Activated naive CD4-positive, alpha-beta T cell treated with anti-CD3 and anti-CD28 coated beads, Interleukin-2, amount 10 ng/mL, durations not matched to agents 7 days and 5 days (primary cell): ENCODE measurements at regions not wholly inside any gene's neighbourhood (a gene's known extent, or its start where the extent isn't known, plus 50 kb on each side); places are given as distances from the start of the nearest gene placed in this dataset.

ENCODE experiments used
- CTCF ChIA-PET: fragments of 350-600 bp; sonication (Branson Sonifier 250); formaldehyde crosslinking; loops from one replicate; lab custom pipeline; 2021; ENCODE audit warnings: antibody characterized with exemption; lab: Charles Lee
- DNase-seq: peaks from one replicate; pipeline ENCODE4 v3.0.0-alpha.2; 2020
- H3K27ac Mint-ChIP-seq: one replicate; pipeline ENCODE4 v1.8.0; 2021; ENCODE audit warnings: mild to moderate bottlenecking, moderate library complexity, mixed read lengths
- H3K27me3 Mint-ChIP-seq: one replicate; pipeline ENCODE4 v1.8.0; 2021; ENCODE audit warnings: mild to moderate bottlenecking, mixed read lengths
- H3K36me3 Mint-ChIP-seq: one replicate; pipeline ENCODE4 v1.8.0; 2021; ENCODE audit warnings: mixed read lengths
- H3K4me1 Mint-ChIP-seq: one replicate; pipeline ENCODE4 v1.8.0; 2021; ENCODE audit warnings: mixed read lengths
- H3K4me3 Mint-ChIP-seq: one replicate; pipeline ENCODE4 v1.8.0; 2021; ENCODE audit warnings: mild to moderate bottlenecking, moderate library complexity, mixed read lengths
- H3K9me3 Mint-ChIP-seq: one replicate; pipeline ENCODE4 v1.8.0; 2021; ENCODE audit warnings: mixed read lengths

- peak; percentile 72 for DNase-seq
- CTCF ChIA-PET, result interaction anchor here (0.9 to 2.5 kb wide), 11 partner anchors 9 to 280 kb away, joined by 3 to 21 read pairs (median 4); no protein-coding TSS in a partner anchor
- Mint-ChIP-seq H3K27ac (peak overlapping the region; percentile 54), H3K9me3 (no peaks in the 10 kb centered on the region), H3K4me3 (no peak overlapping the region), H3K4me1 (peaks cover 6% of the 10 kb centered on the region), H3K36me3 (no peaks in the 10 kb centered on the region), H3K27me3 (peaks cover 23% of the 10 kb centered on the region)
These were observed 63.6 kb upstream of the DLK1 start for GRCh38 chr14:100662879-100663760.

- H3K9me3 Mint-ChIP-seq, result no peaks in the 10 kb centered on the region
- peaks cover 6% of the 10 kb centered on the region for H3K4me1 Mint-ChIP-seq
- no peak for DNase-seq
- H3K27me3 Mint-ChIP-seq, result peaks cover 27% of the 10 kb centered on the region
- H3K4me3 Mint-ChIP-seq, result no peak overlapping the region
- H3K36me3 Mint-ChIP-seq, result no peaks in the 10 kb centered on the region
- no peak overlapping the region for H3K27ac Mint-ChIP-seq
- CTCF ChIA-PET, result interaction anchor here (1.0 to 2.5 kb wide), 5 partner anchors 8 to 224 kb away, joined by 4 to 21 read pairs (median 4); no protein-coding TSS in a partner anchor
These were observed 63.0 kb upstream of the DLK1 start for GRCh38 chr14:100663761-100664052.

DNA sequence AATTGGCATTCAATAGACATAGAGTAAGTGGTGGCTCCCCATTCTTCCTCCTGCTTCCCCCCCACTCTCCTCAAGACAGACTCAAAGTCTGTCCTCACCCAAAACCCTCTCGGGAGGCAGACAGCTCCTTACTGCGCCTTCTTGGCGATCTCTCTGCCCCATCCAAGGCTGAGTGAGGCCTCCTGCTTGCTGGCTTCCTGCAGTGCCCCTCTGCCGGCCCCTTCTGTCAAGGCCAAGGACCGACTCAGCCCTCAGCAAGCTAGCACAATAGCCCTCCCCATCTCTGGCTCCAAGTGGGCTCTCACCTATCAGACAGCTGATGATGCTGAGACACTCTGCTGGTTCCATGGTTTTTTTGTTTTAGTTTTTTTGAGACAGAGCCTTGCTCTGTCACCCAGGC is 62.5 kb upstream of the DLK1 start:
- Mint-ChIP-seq H3K4me1 (peaks cover 6% of the 10 kb centered on the region), H3K27me3 (peaks cover 32% of the 10 kb centered on the region), H3K9me3 (no peaks in the 10 kb centered on the region), H3K4me3 (no peak overlapping the region), H3K27ac (no peak overlapping the region), H3K36me3 (no peaks in the 10 kb centered on the region)
- no peak for DNase-seq
- CTCF ChIA-PET, result interaction anchor here (1.3 to 2.0 kb wide), 3 partner anchors 19 to 224 kb away, joined by 4 to 6 read pairs (median 4); no protein-coding TSS in a partner anchor

- DNase-seq, result no peak
- H3K9me3 Mint-ChIP-seq, result no peaks in the 10 kb centered on the region
- peaks cover 39% of the 10 kb centered on the region for H3K27me3 Mint-ChIP-seq
- CTCF ChIA-PET, result interaction anchor here (1.2 to 1.3 kb wide), 2 partner anchors 19 to 240 kb away, joined by 3 to 6 read pairs; no protein-coding TSS in a partner anchor
- peaks cover 6% of the 10 kb centered on the region for H3K4me1 Mint-ChIP-seq
- no peaks in the 10 kb centered on the region for H3K36me3 Mint-ChIP-seq
- no peak overlapping the region for H3K4me3 Mint-ChIP-seq
- H3K27ac Mint-ChIP-seq, result no peak overlapping the region
These were observed 61.7 kb upstream of the DLK1 start for GRCh38 chr14:100664841-100665510.

DNA sequence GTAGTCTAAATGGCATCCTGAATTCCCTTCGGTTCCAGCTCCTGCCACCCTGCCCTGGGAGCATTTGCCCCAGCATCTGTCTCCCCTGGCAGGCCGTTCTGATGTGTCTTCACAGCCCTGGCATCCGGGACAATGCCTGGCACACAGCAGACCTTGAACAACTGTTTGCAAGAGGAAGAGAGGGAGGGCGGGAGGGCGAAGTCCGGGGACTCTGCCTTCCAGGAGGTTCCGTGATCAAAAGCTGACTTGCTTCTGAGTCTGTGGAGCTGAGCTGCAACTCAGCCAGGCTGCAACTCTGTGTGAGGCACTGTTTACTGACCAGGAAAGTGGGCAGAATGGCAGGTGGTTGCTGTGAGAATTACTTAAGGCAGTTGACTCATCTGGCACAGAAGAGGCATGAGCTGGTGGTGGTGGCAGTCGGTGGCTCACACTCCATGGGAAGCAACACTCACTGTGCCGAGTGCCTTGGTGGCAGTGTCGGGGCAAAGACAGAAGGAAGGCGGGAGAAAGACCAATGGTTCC is 61.1 kb upstream of the DLK1 start:
- Mint-ChIP-seq H3K4me1 (peaks cover 6% of the 10 kb centered on the region), H3K9me3 (no peaks in the 10 kb centered on the region), H3K4me3 (no peak overlapping the region), H3K27ac (no peak overlapping the region), H3K36me3 (no peaks in the 10 kb centered on the region), H3K27me3 (peaks cover 45% of the 10 kb centered on the region)
- CTCF ChIA-PET, result interaction anchor here (1.2 to 1.3 kb wide), 2 partner anchors 20 to 240 kb away, joined by 3 to 6 read pairs; no protein-coding TSS in a partner anchor
- no peak for DNase-seq

- Mint-ChIP-seq H3K36me3 (no peaks in the 10 kb centered on the region), H3K27me3 (peaks cover 52% of the 10 kb centered on the region), H3K4me3 (no peak overlapping the region), H3K9me3 (no peaks in the 10 kb centered on the region), H3K27ac (no peak overlapping the region), H3K4me1 (peaks cover 6% of the 10 kb centered on the region)
- CTCF ChIA-PET, result no interaction called here
- no peak for DNase-seq
These were observed 60.3 kb upstream of the DLK1 start for GRCh38 chr14:100666403-100666802.

GRCh38 chr14:100666851-100667250 is 59.8 kb upstream of the DLK1 start:
- H3K36me3 Mint-ChIP-seq, result no peaks in the 10 kb centered on the region
- H3K4me1 Mint-ChIP-seq, result peaks cover 6% of the 10 kb centered on the region
- H3K4me3 Mint-ChIP-seq, result no peak overlapping the region
- peaks cover 56% of the 10 kb centered on the region for H3K27me3 Mint-ChIP-seq
- H3K9me3 Mint-ChIP-seq, result no peaks in the 10 kb centered on the region
- CTCF ChIA-PET, result no interaction called here
- H3K27ac Mint-ChIP-seq, result no peak overlapping the region
- DNase-seq, result no peak

- H3K27me3 Mint-ChIP-seq, result peaks cover 64% of the 10 kb centered on the region
- DNase-seq, result no peak
- CTCF ChIA-PET, result no interaction called here
- no peak overlapping the region for H3K4me3 Mint-ChIP-seq
- H3K36me3 Mint-ChIP-seq, result no peaks in the 10 kb centered on the region
- no peak overlapping the region for H3K27ac Mint-ChIP-seq
- no peaks in the 10 kb centered on the region for H3K9me3 Mint-ChIP-seq
- H3K4me1 Mint-ChIP-seq, result peaks cover 6% of the 10 kb centered on the region
These were observed 59.0 kb upstream of the DLK1 start for GRCh38 chr14:100667656-100668055.

DNA sequence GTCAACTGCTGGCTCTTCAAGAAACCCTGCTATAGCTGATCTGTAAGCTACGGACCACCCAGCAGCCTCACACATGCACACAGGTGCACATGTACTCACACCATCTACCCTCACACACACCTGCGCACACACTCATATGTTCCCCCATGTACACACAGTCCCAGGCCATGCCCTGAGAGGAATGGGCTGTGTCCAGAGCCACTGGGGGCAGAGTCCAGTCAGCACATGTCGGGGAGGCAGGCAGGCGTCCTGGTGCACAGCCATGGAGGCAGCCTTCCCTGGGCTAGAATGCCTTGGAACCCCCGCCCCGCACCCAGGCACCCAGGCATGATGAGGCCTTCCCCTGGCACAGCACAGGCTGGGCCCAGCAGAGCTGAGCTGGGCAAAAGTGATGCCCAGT is 58.3 kb upstream of the DLK1 start:
- Mint-ChIP-seq H3K27me3 (peaks cover 71% of the 10 kb centered on the region), H3K9me3 (no peaks in the 10 kb centered on the region), H3K4me3 (no peak overlapping the region), H3K36me3 (no peaks in the 10 kb centered on the region), H3K4me1 (no peaks in the 10 kb centered on the region), H3K27ac (no peak overlapping the region)
- CTCF ChIA-PET, result no interaction called here
- no peak for DNase-seq

DNA sequence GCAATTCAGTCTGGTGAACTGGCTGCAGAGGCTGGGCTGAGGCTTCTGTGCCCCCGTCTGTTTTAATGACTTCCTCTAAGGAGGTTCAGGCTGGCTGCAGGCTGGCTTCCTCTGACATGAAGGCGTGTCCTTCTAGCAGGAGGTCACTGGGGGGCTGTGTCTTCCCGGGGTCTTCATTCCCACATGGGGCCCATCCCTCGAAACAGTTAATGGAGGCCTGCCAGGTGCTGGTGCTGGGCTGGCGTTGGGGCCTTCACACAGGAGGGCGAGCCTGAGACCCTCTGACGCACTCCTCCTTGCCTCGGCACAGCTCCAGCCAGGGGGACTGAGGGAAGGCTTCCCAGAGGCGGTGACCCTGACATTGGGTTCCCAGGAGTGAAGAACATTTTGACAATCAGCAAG is 57.7 kb upstream of the DLK1 start:
- no peaks in the 10 kb centered on the region for H3K36me3 Mint-ChIP-seq
- no peak overlapping the region for H3K4me3 Mint-ChIP-seq
- H3K4me1 Mint-ChIP-seq, result no peaks in the 10 kb centered on the region
- CTCF ChIA-PET, result no interaction called here
- H3K27me3 Mint-ChIP-seq, result peaks cover 77% of the 10 kb centered on the region
- H3K9me3 Mint-ChIP-seq, result no peaks in the 10 kb centered on the region
- no peak overlapping the region for H3K27ac Mint-ChIP-seq
- DNase-seq, result no peak

GRCh38 chr14:100669468-100669867 is 57.2 kb upstream of the DLK1 start:
- peaks cover 77% of the 10 kb centered on the region for H3K27me3 Mint-ChIP-seq
- CTCF ChIA-PET, result no interaction called here
- no peak overlapping the region for H3K27ac Mint-ChIP-seq

DNA sequence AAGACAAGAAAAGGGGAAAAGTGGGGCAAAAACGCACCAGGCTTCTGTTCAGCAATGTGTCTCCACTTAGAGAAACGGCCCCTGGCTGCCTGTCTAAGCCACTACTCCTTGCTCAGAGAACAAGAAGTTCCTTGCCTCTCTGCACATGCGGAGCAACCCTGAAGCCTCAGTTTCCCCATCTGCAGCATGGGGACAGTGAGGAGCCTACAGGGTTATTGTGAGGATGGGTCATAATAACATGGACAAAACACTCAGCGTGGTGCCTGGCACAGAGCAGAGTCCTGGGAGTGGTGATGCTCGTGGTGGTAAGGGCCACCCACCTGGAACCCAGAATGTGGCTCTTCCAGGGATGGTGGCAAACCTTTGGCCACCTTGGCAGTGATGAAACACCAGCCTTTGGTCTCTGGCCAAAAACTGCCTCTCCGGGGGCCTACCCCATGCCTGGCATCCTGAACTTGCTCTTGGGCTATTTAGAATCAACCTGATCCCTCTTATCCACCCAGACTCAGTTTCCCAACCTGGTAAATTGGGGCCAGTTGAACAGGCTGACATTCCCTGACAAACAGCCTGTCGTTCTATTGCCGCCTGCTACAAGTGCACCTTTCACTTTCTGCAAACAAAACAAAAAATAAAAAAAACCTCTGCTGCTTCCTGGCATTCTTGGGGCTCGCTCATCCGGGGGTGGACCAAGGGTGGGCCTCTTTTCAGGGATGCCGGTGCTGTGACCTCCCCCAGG is 56.5 kb upstream of the DLK1 start:
- CTCF ChIA-PET, result no interaction called here
- Mint-ChIP-seq H3K27ac (no peak overlapping the region), H3K9me3 (no peaks in the 10 kb centered on the region), H3K27me3 (peaks cover 84% of the 10 kb centered on the region), H3K4me3 (no peak overlapping the region), H3K4me1 (no peaks in the 10 kb centered on the region), H3K36me3 (no peaks in the 10 kb centered on the region)
- DNase-seq, result no peak

More at GRCh38 chr14:100669468-100669867, 57.2 kb upstream of the DLK1 start:
- DNase-seq, result no peak
- no peak overlapping the region for H3K4me3 Mint-ChIP-seq
- H3K36me3 Mint-ChIP-seq, result no peaks in the 10 kb centered on the region
- H3K4me1 Mint-ChIP-seq, result no peaks in the 10 kb centered on the region
- no peaks in the 10 kb centered on the region for H3K9me3 Mint-ChIP-seq

GRCh38 chr14:100670753-100671049 is 56.0 kb upstream of the DLK1 start:
- Mint-ChIP-seq H3K36me3 (no peaks in the 10 kb centered on the region), H3K4me3 (no peak overlapping the region), H3K27me3 (peaks cover 83% of the 10 kb centered on the region), H3K27ac (no peak overlapping the region), H3K9me3 (no peaks in the 10 kb centered on the region), H3K4me1 (no peaks in the 10 kb centered on the region)
- DNase-seq, result no peak
- CTCF ChIA-PET, result no interaction called here

DNA sequence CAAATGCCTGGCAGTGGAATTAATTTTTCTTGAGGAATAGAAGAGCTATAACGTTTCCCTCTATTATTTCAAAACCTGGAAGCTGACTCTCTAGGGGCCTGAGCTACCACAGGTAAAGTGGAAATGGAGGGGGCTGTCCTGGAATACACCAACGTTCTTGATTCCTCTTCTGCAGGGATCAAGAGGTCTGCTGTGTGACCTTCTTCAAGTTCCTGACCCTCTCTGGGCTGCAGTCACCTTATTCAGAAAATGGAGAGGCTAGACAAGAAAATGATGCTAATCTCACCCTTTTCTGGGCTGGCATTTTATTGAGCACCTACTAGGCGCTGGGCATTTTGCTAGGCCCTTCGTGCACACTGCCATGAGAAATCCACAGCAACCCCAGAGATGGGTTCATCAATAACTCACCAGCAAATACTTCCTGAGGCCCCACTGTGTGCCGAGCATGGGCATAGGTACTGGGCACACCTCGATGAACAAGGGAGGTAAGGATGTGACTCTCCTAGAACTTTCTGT is 55.2 kb upstream of the DLK1 start:
- CTCF ChIA-PET, result interaction anchor here (1.1 kb wide), 1 partner anchor 8 kb away, joined by 4 read pairs; no protein-coding TSS in a partner anchor
- Mint-ChIP-seq H3K36me3 (no peaks in the 10 kb centered on the region), H3K27ac (no peak overlapping the region), H3K9me3 (no peaks in the 10 kb centered on the region), H3K4me1 (no peaks in the 10 kb centered on the region), H3K27me3 (peaks cover 82% of the 10 kb centered on the region), H3K4me3 (no peak overlapping the region)
- DNase-seq, result no peak
